ENCODE measurements at regions not wholly inside any gene's neighbourhood (a gene's known extent, or its start where the extent isn't known, plus 50 kb on each side); places are given as distances from the start of the nearest gene placed in this dataset.
"Not testable (repeated sequence)": the region's sequence is repeated elsewhere in the genome, so short reads cannot be mapped to it uniquely, and the experiment has no call there.

DNA sequence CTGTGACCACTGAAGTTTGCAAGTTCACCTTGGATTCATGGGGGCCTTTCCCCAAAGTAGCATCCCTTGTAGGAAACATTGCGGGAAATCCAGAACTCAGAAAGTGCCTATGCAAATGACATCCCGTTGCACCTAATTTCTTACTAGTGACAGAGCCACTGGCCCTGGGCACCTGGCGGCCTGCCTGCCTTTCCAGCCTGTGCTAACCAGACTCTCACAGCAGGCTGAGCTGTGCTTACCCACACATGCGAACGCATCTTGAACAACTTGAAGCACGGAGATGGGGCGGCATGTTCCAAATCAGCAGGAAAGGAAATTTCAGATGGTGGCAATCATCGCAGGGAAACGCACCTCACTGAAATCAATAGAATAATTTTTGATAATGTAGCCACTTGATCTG is 405.8 kb downstream of the TMEM182 start:
- DNase-seq (ENCODE audit: low read depth in 2 of 2): no peak

DNA sequence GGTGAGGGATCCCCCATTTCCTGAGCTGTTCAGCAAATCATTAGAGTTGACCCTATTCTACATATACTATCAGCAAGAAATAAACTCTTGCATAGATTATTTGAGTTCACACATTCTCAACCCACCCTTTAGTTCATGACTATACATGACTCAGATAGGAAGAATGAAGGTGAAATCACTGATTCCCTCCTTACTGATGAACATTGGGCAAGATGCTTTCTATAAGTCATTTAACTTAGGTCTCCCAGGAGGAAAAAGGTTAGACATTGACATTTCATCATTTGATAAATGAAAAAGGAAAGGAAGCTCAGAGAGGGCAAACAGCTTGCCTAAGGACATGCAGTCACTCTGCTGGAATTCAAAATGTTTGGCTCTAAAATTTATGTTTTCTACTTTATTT is 408.0 kb downstream of the TMEM182 start:
- DNase-seq (ENCODE audit: low read depth in 2 of 2): no peak

DNA sequence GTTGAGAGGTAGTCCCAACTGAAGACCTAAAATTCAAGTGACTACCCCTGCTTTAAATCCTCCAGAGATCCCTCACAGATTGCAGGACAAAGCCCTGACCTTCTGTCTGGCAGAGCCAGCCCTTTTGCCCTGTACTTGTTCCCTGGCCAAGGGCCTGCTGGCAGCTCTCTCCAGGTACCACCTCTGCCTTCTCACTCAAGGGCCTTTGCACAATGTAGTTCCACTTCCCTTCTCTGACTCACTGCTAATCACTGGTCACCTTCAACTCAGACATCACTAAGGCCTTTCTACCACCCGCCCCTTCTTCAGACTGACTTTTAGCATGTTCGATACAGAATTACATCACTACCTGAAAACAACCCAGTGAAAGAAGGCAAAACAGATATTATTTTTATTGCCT is 411.0 kb downstream of the TMEM182 start:
- no peak for DNase-seq (ENCODE audit: low read depth in 2 of 2)

GRCh38 chr2:103174711-103175110 is 412.9 kb downstream of the TMEM182 start:
- DNase-seq (ENCODE audit: low read depth in 2 of 2): no peak

- no peak for DNase-seq (ENCODE audit: low read depth in 2 of 2)
Measured at GRCh38 chr2:103176294-103176915, 414.6 kb downstream of the TMEM182 start.

GRCh38 chr2:103179798-103180197 is 418.0 kb downstream of the TMEM182 start:
- no peak for DNase-seq (ENCODE audit: low read depth in 2 of 2)

- no peak for DNase-seq (ENCODE audit: low read depth in 2 of 2)
Measured at GRCh38 chr2:103183061-103183460, 421.2 kb downstream of the TMEM182 start.

DNA sequence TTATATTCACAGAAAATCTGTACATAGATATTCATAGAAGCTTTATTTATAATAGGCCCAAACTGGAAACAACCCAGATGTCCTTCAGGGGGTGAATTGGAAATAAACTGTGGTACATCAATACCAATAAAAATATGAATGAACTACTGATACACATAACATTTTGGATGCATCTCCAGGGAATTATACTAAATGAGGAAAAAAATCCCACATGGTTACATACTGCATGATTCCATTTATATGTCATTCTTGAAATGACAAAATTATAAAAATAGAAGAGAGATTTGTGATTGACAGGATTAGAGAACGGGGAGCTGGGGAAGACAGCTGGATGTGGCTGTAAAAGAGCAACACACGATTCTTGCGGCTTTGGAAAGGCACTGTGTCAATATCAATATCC is 435.0 kb downstream of the TMEM182 start:
- DNase-seq (ENCODE audit: low read depth in 2 of 2): no peak

DNA sequence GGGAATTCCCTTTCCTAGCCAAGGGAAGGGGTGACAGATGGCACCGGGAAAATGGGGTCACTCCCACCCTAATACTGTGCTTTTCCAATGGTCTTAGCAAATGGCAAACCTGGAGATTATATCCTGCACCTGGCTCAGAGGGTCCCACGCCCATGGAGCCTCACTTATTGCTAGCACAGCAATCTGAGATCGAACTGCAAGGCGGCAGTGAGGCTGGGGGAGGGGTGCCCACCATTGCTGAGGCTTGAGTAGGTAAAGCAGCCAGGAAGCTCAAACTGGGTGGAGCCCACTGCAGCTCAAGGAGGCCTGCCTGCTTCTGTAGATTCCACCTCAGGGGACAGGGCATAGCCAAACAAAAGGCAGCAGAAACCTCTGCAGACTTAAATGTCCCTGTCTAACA is 438.9 kb downstream of the TMEM182 start:
- DNase-seq (ENCODE audit: low read depth in 2 of 2): not testable (repeated sequence)

DNA sequence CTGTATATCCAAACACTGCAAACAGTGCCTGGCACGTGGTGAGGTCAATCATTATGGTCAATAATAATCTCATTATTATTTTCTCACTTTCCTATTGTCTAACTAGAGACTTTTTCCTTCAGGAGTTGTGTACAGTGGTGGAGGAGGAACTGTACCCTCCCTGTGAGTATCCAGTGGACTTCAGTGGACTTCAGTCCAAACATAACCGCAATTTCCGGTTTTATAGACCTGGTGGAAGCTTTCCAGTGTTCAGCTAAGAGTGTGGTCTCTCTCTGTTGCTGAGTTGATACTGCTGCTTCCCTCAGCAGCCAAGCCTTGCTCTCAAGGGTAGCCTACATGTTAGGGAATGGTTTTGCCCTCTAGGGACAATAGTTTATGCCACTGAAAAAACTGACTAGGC is 447.1 kb downstream of the TMEM182 start:
- DNase-seq (ENCODE audit: low read depth in 2 of 2): no peak

- no peak for DNase-seq (ENCODE audit: low read depth in 2 of 2)
Measured at GRCh38 chr2:103213028-103213542, 451.3 kb downstream of the TMEM182 start.

DNA sequence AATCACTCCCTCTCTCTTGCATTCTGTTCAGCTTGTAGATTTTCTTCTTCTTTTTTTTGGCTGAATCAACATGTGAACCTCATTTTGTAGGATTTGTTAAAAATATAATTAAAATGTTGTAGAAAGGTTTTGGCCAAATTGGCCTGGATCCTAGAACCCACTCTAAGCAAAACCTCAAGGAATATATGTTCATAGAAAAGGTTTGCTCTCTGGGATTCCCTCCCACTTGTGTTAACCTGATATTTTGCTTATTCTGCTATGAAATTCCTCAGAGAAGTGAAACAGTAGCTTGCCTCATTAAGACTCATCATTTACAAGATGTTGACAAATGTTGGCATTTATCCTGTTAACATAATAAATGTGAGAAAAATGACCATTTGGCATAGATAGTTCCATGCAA is 456.7 kb downstream of the TMEM182 start:
- no peak for DNase-seq (ENCODE audit: low read depth in 2 of 2)

DNA sequence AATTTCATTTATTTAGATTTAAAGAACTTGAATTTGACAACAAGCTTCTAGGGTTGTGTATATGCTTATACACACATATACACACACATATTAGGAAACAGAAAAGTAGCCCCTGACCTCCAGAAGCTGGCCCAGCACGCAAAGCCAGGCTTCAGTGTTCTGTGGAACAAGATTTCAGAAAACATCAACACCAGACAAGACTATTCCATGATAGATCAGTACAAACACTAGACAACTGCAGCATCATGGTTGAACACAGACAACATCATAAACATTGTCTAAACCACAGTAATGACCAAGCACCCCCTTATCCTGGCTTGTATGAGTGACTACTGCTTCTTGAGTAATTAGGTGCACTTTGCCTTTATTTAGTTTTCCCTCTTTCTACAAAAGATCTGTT is 457.6 kb downstream of the TMEM182 start:
- DNase-seq (ENCODE audit: low read depth in 2 of 2): no peak

GRCh38 chr2:103222969-103223368 is 461.1 kb downstream of the TMEM182 start:
- DNase-seq (ENCODE audit: low read depth in 2 of 2): no peak

DNA sequence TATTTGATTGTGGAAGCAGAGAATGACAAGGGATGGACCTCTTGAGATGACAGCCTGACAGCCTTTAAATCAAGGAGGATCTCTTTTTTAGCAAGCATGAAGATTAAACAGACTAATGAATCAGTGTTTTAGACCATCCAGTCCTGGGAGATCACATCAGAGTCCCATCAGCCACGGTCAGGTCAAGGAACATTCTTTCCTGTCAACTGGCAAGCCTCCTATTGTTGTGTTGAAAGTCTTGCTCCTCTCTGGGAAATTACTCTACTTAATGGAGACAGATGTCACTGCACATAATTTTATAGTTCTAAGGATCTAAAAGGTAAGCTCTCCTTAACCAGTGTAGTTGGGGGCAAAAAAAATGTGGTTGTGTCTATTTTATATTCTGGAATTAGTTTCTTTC is 469.0 kb downstream of the TMEM182 start:
- DNase-seq (ENCODE audit: low read depth in 2 of 2): no peak

DNA sequence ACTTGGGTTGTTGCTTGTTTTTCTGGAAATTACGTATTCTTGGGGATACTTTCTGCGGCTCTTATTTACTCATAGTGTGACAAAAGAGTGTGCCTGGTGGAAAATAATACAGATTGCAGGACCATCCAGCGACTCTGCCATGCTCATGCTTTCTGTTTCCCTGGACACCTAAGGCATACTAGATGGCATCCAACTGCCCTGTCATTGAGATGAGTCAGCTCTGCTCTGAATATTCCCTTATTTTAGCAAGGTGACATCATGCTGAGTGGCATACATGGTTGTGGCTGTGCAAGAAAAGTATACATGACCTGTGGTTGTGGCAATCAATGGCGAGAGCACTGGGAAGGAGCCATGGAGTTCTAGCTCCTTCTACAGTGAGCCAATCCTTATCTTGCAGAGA is 471.0 kb downstream of the TMEM182 start:
- no peak for DNase-seq (ENCODE audit: low read depth in 2 of 2)

DNA sequence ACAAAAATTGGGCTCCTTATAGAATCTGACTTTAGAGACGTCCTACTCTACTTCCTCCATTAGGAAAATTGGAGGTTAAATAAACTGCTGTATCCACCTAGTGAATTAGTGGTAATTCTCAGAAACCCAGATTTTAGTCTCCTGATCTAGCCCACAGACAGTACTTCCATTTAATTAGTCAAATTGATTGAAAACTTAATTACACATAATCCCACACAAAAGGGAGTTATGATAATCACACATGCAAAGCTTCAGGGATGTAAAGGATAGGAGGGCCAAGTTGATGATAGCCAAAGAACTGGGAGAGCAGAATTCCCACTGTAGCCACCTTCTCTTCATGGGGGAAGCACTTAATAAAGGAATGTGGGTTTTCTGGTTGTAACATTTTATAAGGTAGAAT is 471.9 kb downstream of the TMEM182 start:
- no peak for DNase-seq (ENCODE audit: low read depth in 2 of 2)

- DNase-seq (ENCODE audit: low read depth in 2 of 2): no peak
Measured at GRCh38 chr2:103235283-103235682, 473.5 kb downstream of the TMEM182 start.

- DNase-seq (ENCODE audit: low read depth in 2 of 2): no peak
Measured at GRCh38 chr2:103249462-103249861, 487.6 kb downstream of the TMEM182 start.

- no peak for DNase-seq (ENCODE audit: low read depth in 2 of 2)
Measured at GRCh38 chr2:103252781-103253180, 490.9 kb downstream of the TMEM182 start.

- no peak for DNase-seq (ENCODE audit: low read depth in 2 of 2)
Measured at GRCh38 chr2:103254611-103255010, 492.8 kb downstream of the TMEM182 start.

DNA sequence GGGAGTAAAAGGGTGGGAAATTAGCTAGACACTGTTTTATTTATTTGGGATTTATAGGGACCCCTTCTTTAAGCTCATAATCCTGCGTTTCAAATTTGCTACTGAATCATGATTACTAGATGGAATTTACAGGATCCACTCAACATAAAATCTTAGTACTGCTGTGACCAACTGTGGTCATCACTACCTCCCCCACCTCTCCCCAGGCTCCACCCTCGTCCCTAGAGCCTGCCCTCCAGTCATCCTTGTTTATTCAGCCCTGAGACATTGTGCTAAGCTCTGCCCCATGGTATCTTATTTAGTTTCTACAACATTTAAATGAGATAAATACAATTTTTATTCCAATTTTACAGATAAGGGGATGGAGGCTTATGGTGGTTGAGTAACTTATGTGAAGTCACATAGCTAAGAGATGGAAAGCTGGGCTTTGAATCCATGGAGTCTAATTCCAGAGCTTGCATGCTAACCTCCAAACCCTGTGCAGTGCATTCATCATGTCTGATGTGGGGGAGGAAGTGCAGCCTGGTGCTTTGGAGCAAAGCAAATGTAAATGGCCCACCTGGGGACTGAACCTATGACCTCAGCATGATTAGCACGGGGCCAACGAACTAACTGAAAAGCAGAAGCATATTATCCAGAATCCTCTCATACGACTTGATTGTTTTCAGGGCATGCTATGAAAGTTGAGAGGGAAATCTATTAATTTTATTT is 502.4 kb downstream of the TMEM182 start:
- DNase-seq (ENCODE audit: low read depth in 2 of 2): no peak

GRCh38 chr2:103265521-103265920 is 503.7 kb downstream of the TMEM182 start:
- no peak for DNase-seq (ENCODE audit: low read depth in 2 of 2)

All from dermis microvascular lymphatic vessel endothelial cell (primary cell).